ENCODE measurements at regions not wholly inside any gene's neighbourhood (a gene's known extent, or its start where the extent isn't known, plus 50 kb on each side); places are given as distances from the start of the nearest gene placed in this dataset.
"Not testable (repeated sequence)": the region's sequence is repeated elsewhere in the genome, so short reads cannot be mapped to it uniquely, and the experiment has no call there.

- DNase-seq = no peak
Observed at GRCh38 chr14:22184157-22184829, 404.7 kb downstream of the DAD1 start.

GRCh38 chr14:22180045-22180444 is 409.0 kb downstream of the DAD1 start:
- no peak for DNase-seq

- DNase-seq = no peak
Observed at GRCh38 chr14:22179190-22179589, 409.8 kb downstream of the DAD1 start.

GRCh38 chr14:22178333-22178839 is 410.6 kb downstream of the DAD1 start:
- DNase-seq = no peak

- DNase-seq = no peak
Observed at GRCh38 chr14:22177870-22178269, 411.2 kb downstream of the DAD1 start.

- no peak for DNase-seq
Observed at GRCh38 chr14:22176957-22177356, 412.1 kb downstream of the DAD1 start.

- not testable (repeated sequence) for DNase-seq
Observed at GRCh38 chr14:22175278-22175558, 413.8 kb downstream of the DAD1 start.

- no peak for DNase-seq
Observed at GRCh38 chr14:22174412-22175277, 414.4 kb downstream of the DAD1 start.

GRCh38 chr14:22168092-22168955 is 420.7 kb downstream of the DAD1 start:
- DNase-seq = no peak

- no peak for DNase-seq
Observed at GRCh38 chr14:22164616-22165015, 424.4 kb downstream of the DAD1 start.

GRCh38 chr14:22163051-22163450 is 426.0 kb downstream of the DAD1 start:
- no peak for DNase-seq

- no peak for DNase-seq
Observed at GRCh38 chr14:22159957-22160356, 429.1 kb downstream of the DAD1 start.

GRCh38 chr14:22159099-22159498 is 429.9 kb downstream of the DAD1 start:
- DNase-seq = no peak

GRCh38 chr14:22158560-22158959 is 430.5 kb downstream of the DAD1 start:
- no peak for DNase-seq

GRCh38 chr14:22155571-22155970 is 433.5 kb downstream of the DAD1 start:
- no peak for DNase-seq

GRCh38 chr14:22152903-22153302 is 436.1 kb downstream of the DAD1 start:
- DNase-seq = no peak

GRCh38 chr14:22152161-22152870 is 436.7 kb downstream of the DAD1 start:
- DNase-seq = no peak

- DNase-seq = no peak
Observed at GRCh38 chr14:22151121-22151520, 437.9 kb downstream of the DAD1 start.

- DNase-seq = no peak
Observed at GRCh38 chr14:22149058-22149457, 440.0 kb downstream of the DAD1 start.

- DNase-seq = no peak
Observed at GRCh38 chr14:22147716-22148115, 441.3 kb downstream of the DAD1 start.

- DNase-seq = no peak
Observed at GRCh38 chr14:22143363-22143762, 445.7 kb downstream of the DAD1 start.

GRCh38 chr14:22140633-22141032 is 448.4 kb downstream of the DAD1 start:
- no peak for DNase-seq

All from right forelimb (tissue), 1 donor.